ENCODE measurements at regions not wholly inside any gene's neighbourhood (a gene's known extent, or its start where the extent isn't known, plus 50 kb on each side); places are given as distances from the start of the nearest gene placed in this dataset.

- no peak for TF ChIP-seq CTCF (IDR thresholded peaks at IDR 0.05)
These were observed 598.4 kb downstream of the RPL10L start for GRCh38 chr14:46053221-46053620.

GRCh38 chr14:46051796-46052195, 599.8 kb downstream of the RPL10L start:
- Histone ChIP-seq H3K9me3 (ENCODE audit: control insufficient read depth, low read length) (no peaks in the 10 kb centered on the region), H3K4me2 (ENCODE audit: low read length) (no peak overlapping the region), H3K4me3 (ENCODE audit: low read depth, low read length) (no peak overlapping the region), H3K27ac (no peak overlapping the region), H3K79me2 (no peaks in the 10 kb centered on the region), H3K4me1 (no peaks in the 10 kb centered on the region), H3K36me3 (ENCODE audit: control insufficient read depth, insufficient read depth, low read length) (no peaks in the 10 kb centered on the region), H3K9ac (no peak overlapping the region), H3K27me3 (ENCODE audit: control insufficient read depth, insufficient read depth, low read length) (no peaks in the 10 kb centered on the region), H2AFZ (no peak overlapping the region)
- no peak for TF ChIP-seq CTCF (IDR thresholded peaks at IDR 0.05)

More at GRCh38 chr14:46053221-46053620, 598.4 kb downstream of the RPL10L start:
- H3K4me1 ChIP-seq: no peaks in the 10 kb centered on the region
- H3K79me2 ChIP-seq: no peaks in the 10 kb centered on the region
- H3K36me3 ChIP-seq (ENCODE audit: control insufficient read depth, insufficient read depth, low read length): no peaks in the 10 kb centered on the region
- no peak overlapping the region for H3K27ac ChIP-seq
- H3K9me3 ChIP-seq (ENCODE audit: control insufficient read depth, low read length): no peaks in the 10 kb centered on the region
- no peak overlapping the region for H3K4me2 ChIP-seq (ENCODE audit: low read length)
- no peaks in the 10 kb centered on the region for H3K27me3 ChIP-seq (ENCODE audit: control insufficient read depth, insufficient read depth, low read length)
- no peak overlapping the region for H3K9ac ChIP-seq
- H3K4me3 ChIP-seq (ENCODE audit: low read depth, low read length): no peak overlapping the region
- H2AFZ ChIP-seq: no peak overlapping the region

GRCh38 chr14:46048127-46048526, 603.5 kb downstream of the RPL10L start:
- no peaks in the 10 kb centered on the region for H3K79me2 ChIP-seq
- no peak overlapping the region for H3K27ac ChIP-seq
- no peaks in the 10 kb centered on the region for H3K27me3 ChIP-seq (ENCODE audit: control insufficient read depth, insufficient read depth, low read length)
- no peaks in the 10 kb centered on the region for H3K4me1 ChIP-seq
- H3K36me3 ChIP-seq (ENCODE audit: control insufficient read depth, insufficient read depth, low read length): no peaks in the 10 kb centered on the region
- no peak overlapping the region for H3K4me2 ChIP-seq (ENCODE audit: low read length)
- H3K9ac ChIP-seq: no peak overlapping the region
- no peak for TF ChIP-seq CTCF (IDR thresholded peaks at IDR 0.05)
- H3K9me3 ChIP-seq (ENCODE audit: control insufficient read depth, low read length): no peaks in the 10 kb centered on the region
- H3K4me3 ChIP-seq (ENCODE audit: low read depth, low read length): no peak overlapping the region
- no peak overlapping the region for H2AFZ ChIP-seq

GRCh38 chr14:46036099-46036498, 615.5 kb downstream of the RPL10L start:
- H2AFZ ChIP-seq: no peak overlapping the region
- H3K9me3 ChIP-seq (ENCODE audit: control insufficient read depth, low read length): no peaks in the 10 kb centered on the region
- no peak overlapping the region for H3K9ac ChIP-seq
- H3K27me3 ChIP-seq (ENCODE audit: control insufficient read depth, insufficient read depth, low read length): no peaks in the 10 kb centered on the region
- H3K4me2 ChIP-seq (ENCODE audit: low read length): no peak overlapping the region
- H3K4me3 ChIP-seq (ENCODE audit: low read depth, low read length): no peak overlapping the region
- H3K79me2 ChIP-seq: no peaks in the 10 kb centered on the region
- no peaks in the 10 kb centered on the region for H3K36me3 ChIP-seq (ENCODE audit: control insufficient read depth, insufficient read depth, low read length)
- no peaks in the 10 kb centered on the region for H3K4me1 ChIP-seq
- H3K27ac ChIP-seq: no peak overlapping the region
- TF ChIP-seq CTCF (IDR thresholded peaks at IDR 0.05): no peak

- Histone ChIP-seq H3K4me3 (ENCODE audit: low read depth, low read length) (no peak overlapping the region), H3K9ac (no peak overlapping the region), H3K9me3 (ENCODE audit: control insufficient read depth, low read length) (no peaks in the 10 kb centered on the region), H3K27me3 (ENCODE audit: control insufficient read depth, insufficient read depth, low read length) (no peaks in the 10 kb centered on the region), H3K4me1 (no peaks in the 10 kb centered on the region), H3K79me2 (no peaks in the 10 kb centered on the region), H3K27ac (no peak overlapping the region), H3K36me3 (ENCODE audit: control insufficient read depth, insufficient read depth, low read length) (no peaks in the 10 kb centered on the region), H3K4me2 (ENCODE audit: low read length) (no peak overlapping the region), H2AFZ (no peak overlapping the region)
- TF ChIP-seq CTCF (IDR thresholded peaks at IDR 0.05): no peak
These were observed 617.3 kb downstream of the RPL10L start for GRCh38 chr14:46034305-46034704.
